ENCODE measurements at regions not wholly inside any gene's neighbourhood (a gene's known extent, or its start where the extent isn't known, plus 50 kb on each side); places are given as distances from the start of the nearest gene placed in this dataset.

- DNase-seq, result no peak
Observed at GRCh38 chr9:79809316-79809876, 237.6 kb downstream of the TLE4 start.

GRCh38 chr9:79807971-79808370, 236.2 kb downstream of the TLE4 start:
- DNase-seq, result no peak

DNA sequence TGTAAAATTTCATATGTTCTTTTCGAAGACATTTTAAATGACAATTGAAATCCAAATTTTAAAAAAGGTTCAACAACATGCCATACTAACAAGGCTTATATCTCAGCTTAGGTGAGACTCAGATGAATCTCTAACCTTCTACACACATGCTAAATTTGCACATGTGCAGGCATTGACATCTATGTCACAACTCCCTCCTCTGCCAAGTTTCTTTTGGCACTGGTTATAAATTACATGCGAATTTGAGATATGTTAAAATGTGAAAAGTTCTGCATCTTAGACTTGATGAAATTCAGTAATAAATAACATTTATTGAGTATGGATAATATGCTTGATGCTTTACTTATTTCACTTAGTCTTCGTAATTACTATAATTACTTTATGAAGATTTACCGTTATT, 234.3 kb downstream of the TLE4 start:
- no peak for DNase-seq

GRCh38 chr9:79801459-79801858, 229.7 kb downstream of the TLE4 start:
- DNase-seq, result no peak

DNA sequence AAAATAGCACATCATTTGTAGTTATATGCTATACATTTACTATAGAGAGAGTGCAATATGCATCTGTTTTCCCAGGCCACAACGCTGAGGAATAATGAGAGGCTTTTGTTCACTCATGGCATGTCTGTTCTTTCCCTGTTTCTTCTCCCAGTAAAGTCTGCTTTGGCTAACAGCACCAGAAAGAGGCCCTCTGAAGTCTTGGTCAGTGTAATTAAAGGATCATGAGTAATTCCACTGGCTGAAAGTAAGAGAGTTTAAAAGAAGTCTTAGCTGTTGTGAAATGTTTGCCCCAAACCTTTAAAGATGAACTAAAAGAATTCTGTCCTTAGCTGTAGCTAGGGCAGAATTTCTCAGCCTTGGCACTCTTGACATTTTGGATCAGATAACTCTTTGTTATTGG, 228.8 kb downstream of the TLE4 start:
- DNase-seq, result no peak

GRCh38 chr9:79799691-79800335, 228.0 kb downstream of the TLE4 start:
- no peak for DNase-seq

GRCh38 chr9:79798450-79798849, 226.7 kb downstream of the TLE4 start:
- no peak for DNase-seq

- DNase-seq, result no peak
Observed at GRCh38 chr9:79796411-79796810, 224.6 kb downstream of the TLE4 start.

- no peak for DNase-seq
Observed at GRCh38 chr9:79788662-79789061, 216.9 kb downstream of the TLE4 start.

DNA sequence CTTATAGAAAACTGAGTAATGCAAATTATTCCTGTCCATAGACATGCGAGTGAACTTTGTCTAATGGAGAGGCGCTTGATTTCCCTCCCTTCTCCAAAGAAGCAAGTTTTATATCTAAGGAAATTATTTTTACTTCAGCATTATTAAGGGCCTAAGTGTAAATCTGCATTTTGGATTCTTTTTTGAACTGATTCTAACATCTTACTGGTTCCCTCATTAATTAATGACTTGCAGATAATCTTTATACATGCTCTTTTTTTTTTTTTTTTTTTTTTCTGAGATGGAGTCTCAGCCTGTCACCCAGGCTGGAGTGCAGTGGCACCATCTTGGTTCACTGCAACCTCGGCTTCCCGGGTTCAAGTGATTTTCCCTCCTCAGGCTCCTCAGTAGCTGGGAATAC, 209.5 kb downstream of the TLE4 start:
- DNase-seq, result no peak

GRCh38 chr9:79780559-79780958, 208.8 kb downstream of the TLE4 start:
- no peak for DNase-seq

DNA sequence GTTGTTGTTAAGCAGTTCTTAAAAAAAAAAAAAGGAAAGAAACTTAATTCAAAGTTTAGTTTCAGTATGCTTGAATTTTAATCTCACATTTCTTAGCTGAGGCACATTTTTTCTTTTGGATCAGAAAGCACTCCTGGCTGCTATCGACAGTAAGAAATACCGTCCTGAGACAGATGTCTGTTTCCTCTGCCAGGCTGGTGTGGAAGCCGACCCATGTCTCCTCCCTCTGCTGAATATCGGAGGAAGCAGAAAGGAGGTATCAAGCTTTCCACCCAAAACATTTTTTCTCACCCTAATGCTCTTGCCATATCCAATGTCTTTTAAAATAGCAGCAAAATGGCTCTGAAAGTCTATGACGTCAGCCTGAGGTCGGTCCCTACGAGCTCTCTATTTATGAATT, 208.1 kb downstream of the TLE4 start:
- DNase-seq, result no peak

DNA sequence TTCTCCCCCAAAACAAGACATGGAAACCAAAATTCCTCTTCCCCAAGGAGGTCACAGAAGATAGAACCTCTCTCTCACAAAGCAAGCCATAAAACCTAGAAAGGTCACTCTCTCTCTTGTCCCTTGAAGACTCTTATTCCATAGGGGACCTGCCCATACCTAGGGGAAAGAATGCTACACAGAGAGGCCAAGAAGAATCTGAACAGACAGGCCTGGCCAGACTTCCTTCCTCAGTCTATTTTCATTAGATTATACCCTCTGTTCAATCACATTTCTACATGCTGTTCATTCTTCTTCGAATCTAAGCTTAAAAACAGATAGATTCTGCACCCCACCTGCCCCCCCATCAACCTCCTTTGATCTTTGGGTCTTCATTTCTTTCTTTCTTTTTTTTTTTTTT, 206.8 kb downstream of the TLE4 start:
- DNase-seq, result no peak

DNA sequence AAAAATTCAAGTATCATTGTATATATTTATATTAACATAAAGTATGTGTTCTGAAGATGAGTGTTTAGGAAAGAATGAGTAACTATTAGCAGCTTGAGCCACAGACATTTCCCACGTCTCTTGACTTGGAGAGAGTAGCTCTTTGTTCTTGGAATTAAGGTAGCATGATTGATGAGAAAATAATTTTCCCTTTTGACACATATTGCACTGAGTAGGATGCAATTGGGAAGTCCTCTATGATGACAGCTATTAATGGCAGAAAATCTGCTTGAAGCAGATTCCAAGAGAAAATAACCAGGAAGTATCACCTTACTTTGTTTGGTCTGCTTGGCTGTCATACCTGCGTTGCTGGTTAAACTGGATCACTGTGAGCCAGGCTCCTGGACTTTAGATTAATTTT, 204.8 kb downstream of the TLE4 start:
- DNase-seq, result no peak
